ENCODE measurements at regions not wholly inside any gene's neighbourhood (a gene's known extent, or its start where the extent isn't known, plus 50 kb on each side); places are given as distances from the start of the nearest gene placed in this dataset.

- DNase-seq = no peak
Observed at GRCh38 chr1:209391792-209392191, 191.7 kb upstream of the CAMK1G start.

- DNase-seq = no peak
Observed at GRCh38 chr1:209395169-209395568, 188.3 kb upstream of the CAMK1G start.

GRCh38 chr1:209397371-209397770 lies 186.1 kb upstream of the CAMK1G start:
- DNase-seq = no peak

- no peak for DNase-seq
Observed at GRCh38 chr1:209397910-209398309, 185.6 kb upstream of the CAMK1G start.

- DNase-seq = no peak
Observed at GRCh38 chr1:209398313-209398991, 185.1 kb upstream of the CAMK1G start.

- DNase-seq = no peak
Observed at GRCh38 chr1:209399800-209400199, 183.7 kb upstream of the CAMK1G start.

GRCh38 chr1:209400351-209401220 lies 182.9 kb upstream of the CAMK1G start:
- no peak for DNase-seq

- no peak for DNase-seq
Observed at GRCh38 chr1:209402697-209403096, 180.8 kb upstream of the CAMK1G start.

GRCh38 chr1:209403921-209404320 lies 179.6 kb upstream of the CAMK1G start:
- no peak for DNase-seq

GRCh38 chr1:209404577-209404976 lies 178.9 kb upstream of the CAMK1G start:
- no peak for DNase-seq

- DNase-seq = no peak
Observed at GRCh38 chr1:209405183-209405814, 178.2 kb upstream of the CAMK1G start.

- DNase-seq = no peak
Observed at GRCh38 chr1:209406168-209406567, 177.3 kb upstream of the CAMK1G start.

- DNase-seq = no peak
Observed at GRCh38 chr1:209406595-209406994, 176.9 kb upstream of the CAMK1G start.

- DNase-seq = no peak
Observed at GRCh38 chr1:209409780-209410179, 173.7 kb upstream of the CAMK1G start.

GRCh38 chr1:209411491-209411929 lies 172.0 kb upstream of the CAMK1G start:
- no peak for DNase-seq

- no peak for DNase-seq
Observed at GRCh38 chr1:209412036-209412435, 171.5 kb upstream of the CAMK1G start.

- DNase-seq = no peak
Observed at GRCh38 chr1:209412566-209412965, 170.9 kb upstream of the CAMK1G start.

- no peak for DNase-seq
Observed at GRCh38 chr1:209413062-209413461, 170.5 kb upstream of the CAMK1G start.

- DNase-seq = no peak
Observed at GRCh38 chr1:209414803-209415329, 168.6 kb upstream of the CAMK1G start.

- no peak for DNase-seq
Observed at GRCh38 chr1:209416039-209416438, 167.5 kb upstream of the CAMK1G start.

- DNase-seq = no peak
Observed at GRCh38 chr1:209416716-209417115, 166.8 kb upstream of the CAMK1G start.

- no peak for DNase-seq
Observed at GRCh38 chr1:209417761-209418160, 165.8 kb upstream of the CAMK1G start.

- no peak for DNase-seq
Observed at GRCh38 chr1:209420276-209420675, 163.2 kb upstream of the CAMK1G start.
